ENCODE measurements at regions not wholly inside any gene's neighbourhood (a gene's known extent, or its start where the extent isn't known, plus 50 kb on each side); places are given as distances from the start of the nearest gene placed in this dataset.

DNA sequence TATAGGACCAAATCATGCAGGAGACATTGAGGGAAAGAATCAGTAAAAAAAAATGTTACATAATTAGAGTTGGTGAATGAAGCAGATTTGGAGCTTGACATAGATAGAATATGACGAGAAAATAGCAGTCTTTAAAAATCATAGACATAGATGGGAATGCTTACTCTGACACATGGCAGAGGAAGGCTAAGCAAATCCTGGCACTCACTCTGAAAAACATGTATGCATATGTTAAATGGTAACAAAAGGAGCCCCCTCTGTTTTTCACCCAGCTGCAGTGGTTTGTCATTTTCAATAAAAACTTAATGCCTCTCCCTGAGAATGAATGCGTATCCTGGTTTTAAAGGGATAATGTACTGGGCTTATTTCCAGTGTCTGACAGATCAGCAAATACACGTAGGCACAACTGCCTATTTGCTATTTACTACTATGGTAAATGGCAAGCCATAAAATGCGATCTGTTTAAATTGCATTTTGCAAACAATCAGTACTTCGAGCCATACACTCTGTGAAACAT, 561.2 kb upstream of the SEL1L start:
- no peak for DNase-seq
- Mint-ChIP-seq H3K27ac (no peak overlapping the region), H3K4me3 (no peak overlapping the region), H3K9me3 (ENCODE audit: low read depth) (peaks cover 2% of the 10 kb centered on the region), H3K27me3 (no peaks in the 10 kb centered on the region), H3K36me3 (no peaks in the 10 kb centered on the region), H3K4me1 (no peaks in the 10 kb centered on the region)
- ATAC-seq = no peak
- CTCF ChIA-PET = no interaction called here

DNA sequence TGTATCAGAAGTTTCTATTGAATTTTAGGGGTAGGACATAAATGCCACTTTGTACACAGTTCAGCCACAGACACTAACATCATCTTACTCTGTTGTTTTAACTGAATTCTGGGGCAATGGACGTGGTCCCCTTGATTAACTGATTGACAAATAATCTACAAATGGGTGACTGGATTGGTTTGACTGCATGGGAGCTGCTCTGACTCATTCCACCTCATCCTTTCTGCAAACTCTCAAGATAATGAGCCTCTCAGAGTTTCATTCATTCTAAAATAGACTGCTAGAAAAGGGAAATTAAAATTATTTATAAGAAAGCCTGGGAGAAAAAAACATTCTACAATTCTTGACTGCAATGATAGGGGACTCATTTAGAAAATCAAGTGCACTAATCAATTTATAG, 570.4 kb upstream of the SEL1L start:
- Mint-ChIP-seq H3K4me3 (no peak overlapping the region), H3K36me3 (no peaks in the 10 kb centered on the region), H3K27ac (no peak overlapping the region), H3K4me1 (no peaks in the 10 kb centered on the region), H3K9me3 (ENCODE audit: low read depth) (peaks cover 3% of the 10 kb centered on the region), H3K27me3 (no peaks in the 10 kb centered on the region)
- no peak for ATAC-seq
- DNase-seq = no peak
- CTCF ChIA-PET = no interaction called here

DNA sequence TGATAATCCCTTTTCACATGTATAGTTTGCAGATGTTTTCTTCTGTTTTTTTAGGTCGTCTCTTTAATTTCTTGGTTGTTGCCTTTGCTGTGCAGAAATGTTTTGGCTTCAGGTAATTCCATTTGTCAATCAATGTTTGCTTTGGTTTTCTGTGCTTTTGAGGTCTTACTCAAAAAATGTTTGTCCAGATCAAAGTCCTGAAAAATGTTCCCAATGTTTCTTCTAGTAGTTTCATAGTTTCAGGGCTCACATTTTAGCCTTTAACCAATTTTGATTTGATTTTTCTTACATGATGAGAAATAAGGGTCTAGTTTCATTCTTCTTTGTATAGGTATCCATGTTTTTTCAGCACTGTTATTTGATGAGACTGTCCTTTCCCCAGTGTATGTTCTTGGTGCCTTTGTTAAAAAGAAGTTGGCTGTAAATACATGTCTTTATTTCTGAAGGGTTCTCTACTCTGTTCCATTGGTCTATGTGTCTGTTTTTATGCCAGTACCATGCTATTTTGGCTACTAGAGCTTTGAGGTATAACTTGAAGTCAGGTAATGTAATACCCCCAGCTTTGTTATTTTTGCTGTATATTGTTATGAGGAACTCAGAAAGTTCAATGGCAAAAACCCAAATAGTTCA, 578.7 kb upstream of the SEL1L start:
- ATAC-seq (no peak), DNase-seq (no peak)
- Mint-ChIP-seq H3K9me3 (ENCODE audit: low read depth) (no peaks in the 10 kb centered on the region), H3K4me3 (no peak overlapping the region), H3K27me3 (no peaks in the 10 kb centered on the region), H3K4me1 (no peaks in the 10 kb centered on the region), H3K27ac (no peak overlapping the region), H3K36me3 (no peaks in the 10 kb centered on the region)
- CTCF ChIA-PET = no interaction called here

DNA sequence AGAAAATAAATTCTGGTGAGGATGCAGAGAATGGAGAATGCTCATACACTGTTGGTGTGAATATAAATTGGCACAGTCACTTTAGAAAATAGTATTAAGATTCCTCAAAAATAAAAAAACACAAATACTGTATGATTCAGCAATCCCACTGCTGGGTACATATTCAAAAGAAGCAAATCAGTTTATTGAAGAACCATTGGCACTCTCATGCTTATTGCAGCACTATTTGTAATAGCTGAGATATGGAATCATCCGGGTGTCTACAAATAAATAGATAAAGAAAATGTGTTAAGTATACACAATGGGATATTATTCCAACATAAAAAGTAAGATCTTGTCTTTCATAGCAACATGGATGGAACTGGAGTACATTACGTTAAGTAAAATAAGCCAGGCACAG, 579.4 kb upstream of the SEL1L start:
- no peak for ATAC-seq
- H3K4me1 Mint-ChIP-seq = no peaks in the 10 kb centered on the region
- no peak overlapping the region for H3K4me3 Mint-ChIP-seq
- DNase-seq = no peak
- no peaks in the 10 kb centered on the region for H3K27me3 Mint-ChIP-seq
- H3K9me3 Mint-ChIP-seq (ENCODE audit: low read depth) = peaks cover 4% of the 10 kb centered on the region
- CTCF ChIA-PET = no interaction called here
- no peaks in the 10 kb centered on the region for H3K36me3 Mint-ChIP-seq
- H3K27ac Mint-ChIP-seq = no peak overlapping the region

DNA sequence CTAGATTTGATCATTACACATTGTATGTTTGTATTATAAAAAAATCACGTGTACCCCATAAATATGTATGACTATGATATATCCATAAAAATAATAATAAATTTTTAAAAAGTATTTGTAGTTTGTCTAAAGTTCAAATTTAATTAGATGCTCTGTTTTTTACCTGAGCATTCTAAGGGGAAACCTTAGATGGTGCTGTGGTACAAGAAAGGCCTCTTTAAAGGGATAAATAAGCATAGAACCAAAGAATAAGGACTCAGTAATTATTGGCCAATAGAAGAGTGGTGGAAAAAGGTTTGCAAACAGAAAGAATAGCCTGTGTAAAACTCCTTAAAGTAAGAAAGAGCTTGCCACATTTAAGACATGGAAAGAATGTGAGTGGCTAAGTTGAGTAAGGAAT, 580.1 kb upstream of the SEL1L start:
- DNase-seq = no peak
- no peaks in the 10 kb centered on the region for H3K27me3 Mint-ChIP-seq
- no peaks in the 10 kb centered on the region for H3K4me1 Mint-ChIP-seq
- no peak overlapping the region for H3K27ac Mint-ChIP-seq
- H3K9me3 Mint-ChIP-seq (ENCODE audit: low read depth) = peaks cover 6% of the 10 kb centered on the region
- no peak for ATAC-seq
- CTCF ChIA-PET = no interaction called here
- no peaks in the 10 kb centered on the region for H3K36me3 Mint-ChIP-seq
- no peak overlapping the region for H3K4me3 Mint-ChIP-seq

DNA sequence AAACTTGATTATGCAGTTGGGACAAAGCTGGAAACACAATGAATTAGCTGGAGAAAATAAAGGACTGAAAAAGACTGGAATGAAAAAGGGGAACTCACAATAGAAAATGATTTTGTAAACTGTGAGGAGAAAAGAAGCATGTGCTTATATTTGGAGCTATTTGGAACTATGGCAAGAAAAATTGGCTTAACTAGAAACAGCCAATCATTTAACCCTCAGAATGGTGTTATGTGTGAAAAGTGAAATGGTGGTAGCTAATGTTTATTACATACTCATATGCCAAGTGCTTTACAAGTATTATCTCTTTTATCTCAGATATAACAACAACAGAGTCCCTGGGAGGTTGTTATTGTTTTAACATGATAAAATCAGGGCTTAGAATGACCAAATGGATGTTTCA, 583.1 kb upstream of the SEL1L start:
- Mint-ChIP-seq H3K27ac (no peak overlapping the region), H3K4me3 (no peak overlapping the region), H3K4me1 (no peaks in the 10 kb centered on the region), H3K36me3 (no peaks in the 10 kb centered on the region), H3K27me3 (no peaks in the 10 kb centered on the region), H3K9me3 (ENCODE audit: low read depth) (peaks cover 10% of the 10 kb centered on the region)
- CTCF ChIA-PET = no interaction called here
- DNase-seq (no peak), ATAC-seq (no peak)

DNA sequence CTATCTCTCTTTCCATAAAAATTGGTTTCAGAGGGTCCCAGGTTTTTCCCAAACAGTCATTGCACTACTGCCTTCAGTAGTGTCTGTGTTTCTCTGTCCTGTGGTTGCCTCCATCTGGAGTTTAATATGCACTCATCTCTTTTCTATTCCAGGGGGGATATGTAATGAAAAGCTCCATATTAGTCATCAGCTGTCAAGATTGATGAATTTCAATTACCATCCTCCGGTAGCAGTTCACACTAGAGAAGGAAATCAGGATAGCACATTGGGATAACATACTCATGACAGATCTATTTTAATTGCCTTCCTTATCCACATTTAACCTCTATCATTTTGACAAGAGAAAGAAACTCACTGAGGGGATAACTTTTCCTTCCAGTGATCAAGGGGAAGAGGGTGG, 589.0 kb upstream of the SEL1L start:
- Mint-ChIP-seq H3K4me3 (no peak overlapping the region), H3K36me3 (no peaks in the 10 kb centered on the region), H3K4me1 (no peaks in the 10 kb centered on the region), H3K27me3 (no peaks in the 10 kb centered on the region), H3K27ac (no peak overlapping the region), H3K9me3 (ENCODE audit: low read depth) (peaks cover 15% of the 10 kb centered on the region)
- CTCF ChIA-PET = no interaction called here
- DNase-seq (no peak), ATAC-seq (no peak)

DNA sequence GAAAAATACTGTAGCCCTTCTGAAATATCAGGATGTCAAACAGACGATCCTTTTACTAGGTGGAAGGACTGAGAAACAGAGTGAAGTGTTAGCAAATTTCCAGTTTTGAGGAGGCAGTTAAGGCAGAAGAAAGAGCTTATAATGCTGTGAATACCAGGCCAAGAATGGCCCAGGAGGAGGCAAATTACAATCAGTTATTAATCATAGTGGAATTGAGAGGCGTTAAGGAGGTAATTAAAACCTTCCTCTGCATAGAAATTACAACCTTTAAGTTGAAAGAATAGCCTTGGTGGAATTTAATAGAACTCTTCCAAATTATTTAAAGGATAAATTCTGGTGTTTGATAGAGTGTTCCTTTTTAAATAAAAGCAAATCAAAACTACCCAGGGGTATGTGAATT, 590.9 kb upstream of the SEL1L start:
- CTCF ChIA-PET = no interaction called here
- H3K36me3 Mint-ChIP-seq = no peaks in the 10 kb centered on the region
- H3K27ac Mint-ChIP-seq = no peak overlapping the region
- no peak for ATAC-seq
- H3K4me1 Mint-ChIP-seq = no peaks in the 10 kb centered on the region
- no peaks in the 10 kb centered on the region for H3K27me3 Mint-ChIP-seq
- no peak for DNase-seq
- no peak overlapping the region for H3K4me3 Mint-ChIP-seq
- H3K9me3 Mint-ChIP-seq (ENCODE audit: low read depth) = peaks cover 14% of the 10 kb centered on the region

DNA sequence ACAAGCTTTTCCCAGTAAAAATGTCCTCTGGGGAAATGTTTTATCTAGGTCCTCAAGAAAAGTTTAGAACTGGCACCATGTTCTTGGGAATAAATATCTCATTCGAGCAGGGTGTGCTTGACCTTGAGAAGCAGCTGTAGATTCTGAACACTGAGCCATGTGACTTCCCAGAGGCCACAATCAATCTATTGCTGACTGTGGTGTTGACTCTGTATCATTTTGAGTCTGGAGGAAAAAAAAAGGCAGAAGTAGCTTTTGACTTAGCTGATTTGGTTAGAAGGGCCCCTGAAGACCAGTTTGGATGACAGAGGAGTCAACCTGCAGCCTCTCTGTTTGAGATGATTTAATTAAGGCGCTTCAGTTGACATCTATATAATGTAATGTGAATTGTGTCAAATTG, 592.4 kb upstream of the SEL1L start:
- CTCF ChIA-PET = no interaction called here
- no peak for ATAC-seq
- peaks cover 10% of the 10 kb centered on the region for H3K9me3 Mint-ChIP-seq (ENCODE audit: low read depth)

DNA sequence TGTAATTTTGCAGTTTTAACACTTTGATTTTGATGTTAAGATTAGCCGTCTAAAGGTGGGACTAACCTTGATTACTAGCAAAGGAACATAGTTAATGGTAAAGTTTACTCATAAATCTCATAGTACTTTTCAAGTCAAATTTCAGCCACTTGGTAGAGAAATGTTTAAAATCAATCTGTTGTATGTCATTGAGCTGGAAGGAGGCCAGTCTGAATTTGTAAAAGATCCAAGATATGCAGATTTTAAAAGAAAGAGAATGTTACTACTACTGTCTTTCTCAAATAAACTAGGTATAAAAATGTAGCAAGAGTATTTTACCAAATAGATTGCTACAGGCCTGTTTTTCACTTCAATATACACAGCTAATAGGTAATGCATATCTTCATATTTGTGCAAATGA, 600.8 kb upstream of the SEL1L start:
- ATAC-seq (no peak), DNase-seq (no peak)
- no peaks in the 10 kb centered on the region for H3K4me1 Mint-ChIP-seq
- H3K4me3 Mint-ChIP-seq = no peak overlapping the region
- no peak overlapping the region for H3K27ac Mint-ChIP-seq
- H3K27me3 Mint-ChIP-seq = no peaks in the 10 kb centered on the region
- H3K9me3 Mint-ChIP-seq (ENCODE audit: low read depth) = peaks cover 6% of the 10 kb centered on the region
- CTCF ChIA-PET = no interaction called here
- H3K36me3 Mint-ChIP-seq = no peaks in the 10 kb centered on the region

More for the DNA sequence above, 592.4 kb upstream of the SEL1L start:
- Mint-ChIP-seq H3K36me3 (no peaks in the 10 kb centered on the region), H3K27me3 (no peaks in the 10 kb centered on the region), H3K27ac (no peak overlapping the region), H3K4me3 (no peak overlapping the region), H3K4me1 (no peaks in the 10 kb centered on the region)
- DNase-seq = no peak

DNA sequence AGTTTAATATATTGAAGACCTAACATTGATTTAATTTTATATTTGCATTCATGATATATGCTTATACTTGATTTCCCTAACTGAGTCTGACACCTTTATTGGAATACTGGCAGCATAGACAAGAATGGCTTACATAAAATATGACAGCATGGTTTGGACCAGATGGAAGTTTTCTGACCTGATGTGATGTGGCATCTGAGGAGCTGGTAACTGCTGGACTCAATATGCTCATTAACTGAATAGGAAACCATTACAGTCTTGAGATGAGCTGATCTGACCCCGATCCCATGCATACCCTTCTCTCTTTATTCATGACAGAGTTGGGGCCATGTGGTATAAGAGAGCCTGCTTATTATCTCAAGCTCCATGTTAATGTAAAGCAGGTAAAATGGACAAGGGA, 604.8 kb upstream of the SEL1L start:
- Mint-ChIP-seq H3K4me3 (no peak overlapping the region), H3K4me1 (no peaks in the 10 kb centered on the region), H3K27me3 (no peaks in the 10 kb centered on the region), H3K36me3 (no peaks in the 10 kb centered on the region), H3K9me3 (ENCODE audit: low read depth) (peaks cover 12% of the 10 kb centered on the region), H3K27ac (no peak overlapping the region)
- CTCF ChIA-PET = no interaction called here
- DNase-seq (no peak), ATAC-seq (no peak)

DNA sequence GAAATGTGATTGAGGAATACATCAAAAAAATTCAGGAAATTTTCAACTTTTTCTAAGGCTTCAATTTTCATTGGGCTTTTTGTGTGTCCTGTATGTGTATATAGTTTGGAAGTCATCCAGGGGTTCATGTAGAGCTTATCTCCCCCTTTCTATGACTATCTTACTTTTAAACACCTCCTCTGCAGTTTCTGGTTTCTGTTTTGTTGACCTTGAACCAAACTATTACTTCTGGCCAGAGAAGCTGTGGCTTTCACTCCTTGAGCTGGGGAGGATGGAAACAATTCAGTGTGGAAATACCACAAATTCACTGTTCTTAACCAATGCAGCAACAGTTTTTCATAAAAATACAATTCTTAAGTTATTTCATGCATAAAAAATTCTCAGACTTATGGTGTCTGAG, 613.2 kb upstream of the SEL1L start:
- Mint-ChIP-seq H3K4me1 (no peaks in the 10 kb centered on the region), H3K36me3 (no peaks in the 10 kb centered on the region), H3K4me3 (no peak overlapping the region), H3K9me3 (ENCODE audit: low read depth) (peaks cover 6% of the 10 kb centered on the region), H3K27ac (no peak overlapping the region), H3K27me3 (no peaks in the 10 kb centered on the region)
- CTCF ChIA-PET = no interaction called here
- DNase-seq = no peak
- ATAC-seq = no peak

DNA sequence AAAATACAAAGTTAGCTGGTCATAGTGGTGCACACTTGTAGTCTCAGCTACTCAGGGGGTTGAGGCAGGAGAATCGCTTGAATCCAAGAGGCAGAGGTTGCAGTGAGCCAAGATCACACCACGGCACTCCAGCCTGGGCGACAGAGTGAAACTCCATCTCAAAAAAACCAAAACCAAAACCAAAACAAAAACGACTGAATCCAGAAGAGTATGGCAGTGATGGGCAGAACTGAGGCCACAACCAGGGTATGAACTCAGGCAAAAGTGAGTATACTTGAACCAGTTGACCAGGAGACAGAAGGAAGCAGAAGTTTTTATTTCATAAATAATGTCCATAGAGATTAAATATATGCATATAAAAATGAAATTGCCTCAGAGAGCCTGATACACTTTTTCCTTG, 620.0 kb upstream of the SEL1L start:
- Mint-ChIP-seq H3K4me3 (no peak overlapping the region), H3K36me3 (no peaks in the 10 kb centered on the region), H3K27ac (no peak overlapping the region), H3K4me1 (no peaks in the 10 kb centered on the region), H3K9me3 (ENCODE audit: low read depth) (peaks cover 6% of the 10 kb centered on the region), H3K27me3 (no peaks in the 10 kb centered on the region)
- no peak for ATAC-seq
- CTCF ChIA-PET = no interaction called here
- no peak for DNase-seq

DNA sequence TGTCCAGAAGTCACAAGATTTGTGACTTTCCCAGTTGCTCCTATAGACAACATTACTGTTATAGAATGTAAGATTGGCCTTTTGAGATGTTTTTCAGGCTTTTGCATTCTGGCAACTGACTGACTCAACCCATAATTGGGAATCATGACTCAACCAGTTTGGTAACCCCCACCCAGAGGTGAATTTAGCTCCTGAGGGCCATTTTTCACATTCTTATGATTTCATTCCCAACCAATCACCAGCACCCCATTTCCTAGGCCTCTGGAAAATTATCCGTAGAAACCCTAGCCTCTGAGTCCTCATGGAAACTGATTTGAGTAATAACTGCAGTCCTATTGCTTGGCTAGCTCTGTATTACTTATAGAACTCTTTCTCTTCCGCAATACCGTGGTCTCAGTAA, 626.0 kb upstream of the SEL1L start:
- Mint-ChIP-seq H3K36me3 (no peaks in the 10 kb centered on the region), H3K4me1 (no peaks in the 10 kb centered on the region), H3K27ac (no peak overlapping the region), H3K27me3 (no peaks in the 10 kb centered on the region), H3K4me3 (no peak overlapping the region), H3K9me3 (ENCODE audit: low read depth) (no peaks in the 10 kb centered on the region)
- CTCF ChIA-PET = no interaction called here
- no peak for ATAC-seq
- DNase-seq = no peak

DNA sequence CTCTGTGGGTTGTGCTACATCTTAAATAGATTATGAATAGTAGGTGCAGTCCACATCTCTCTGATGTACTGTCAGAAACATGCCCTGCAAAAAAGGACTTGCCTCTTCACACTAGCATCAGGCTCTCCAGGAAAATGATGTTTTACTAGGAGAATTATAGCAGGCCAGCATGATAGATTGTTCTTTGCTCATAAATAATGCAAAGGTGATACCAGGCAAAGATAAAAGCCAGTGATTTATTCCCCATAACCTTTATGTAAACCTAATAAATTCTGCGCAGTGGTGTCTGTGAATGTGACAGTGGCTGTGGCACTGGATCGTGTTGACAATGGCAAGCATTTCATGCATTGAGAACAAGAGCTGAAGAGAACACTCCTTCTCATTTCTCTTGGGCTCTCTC, 646.5 kb upstream of the SEL1L start:
- ATAC-seq (no peak), DNase-seq (no peak)
- Mint-ChIP-seq H3K27me3 (no peaks in the 10 kb centered on the region), H3K4me1 (no peaks in the 10 kb centered on the region), H3K36me3 (no peaks in the 10 kb centered on the region), H3K9me3 (ENCODE audit: low read depth) (peaks cover 18% of the 10 kb centered on the region), H3K27ac (no peak overlapping the region), H3K4me3 (no peak overlapping the region)
- CTCF ChIA-PET = no interaction called here

Data from activated CD8-positive, alpha-beta memory T cell treated with anti-CD3 and anti-CD28 coated beads, Interleukin-2, amount 10 ng/mL, durations not matched to agents 7 days and 5 days (primary cell).